WI38 (cell line): ENCODE measurements at regions not wholly inside any gene's neighbourhood (a gene's known extent, or its start where the extent isn't known, plus 50 kb on each side); places are given as distances from the start of the nearest gene placed in this dataset.

Experiments
- H3K4me3 ChIP-seq: 2 replicates; pipeline ENCODE4 v1.5.1; 2011; ENCODE audit warnings: low read depth, mild to moderate bottlenecking, control low read depth, low read length
- CTCF ChIP-seq: IDR thresholded peaks from 2 replicates; pipeline ENCODE4 v1.5.1; 2012; ENCODE audit warnings: low read depth, mild to moderate bottlenecking, control low read depth, low read length

GRCh38 chr9:80385246-80385645 is 813.5 kb downstream of the TLE4 start:
- no peak for TF ChIP-seq CTCF
- H3K4me3 ChIP-seq = no peak overlapping the region

- TF ChIP-seq CTCF = no peak
- H3K4me3 ChIP-seq = no peak overlapping the region
Measured at GRCh38 chr9:80383331-80383730, 811.6 kb downstream of the TLE4 start.

GRCh38 chr9:80382211-80382891 is 810.6 kb downstream of the TLE4 start:
- no peak overlapping the region for H3K4me3 ChIP-seq
- TF ChIP-seq CTCF = no peak

- no peak overlapping the region for H3K4me3 ChIP-seq
- no peak for TF ChIP-seq CTCF
Measured at GRCh38 chr9:80380301-80380700, 808.5 kb downstream of the TLE4 start.

- TF ChIP-seq CTCF = no peak
- no peak overlapping the region for H3K4me3 ChIP-seq
Measured at GRCh38 chr9:80378669-80379293, 807.0 kb downstream of the TLE4 start.

GRCh38 chr9:80376180-80376579 is 804.4 kb downstream of the TLE4 start:
- no peak overlapping the region for H3K4me3 ChIP-seq
- TF ChIP-seq CTCF = no peak

GRCh38 chr9:80375477-80375876 is 803.7 kb downstream of the TLE4 start:
- TF ChIP-seq CTCF = no peak
- no peak overlapping the region for H3K4me3 ChIP-seq
